ENCODE measurements at regions not wholly inside any gene's neighbourhood (a gene's known extent, or its start where the extent isn't known, plus 50 kb on each side); places are given as distances from the start of the nearest gene placed in this dataset.

GRCh38 chr22:47851586-47851985 is 1089.1 kb downstream of the TBC1D22A start:
- ATAC-seq (no peak), DNase-seq (ENCODE audit: missing footprints) (no peak)
- intact Hi-C loops (cut with DNase I) = no loop called here

GRCh38 chr22:47850644-47851151 is 1088.2 kb downstream of the TBC1D22A start:
- DNase-seq (ENCODE audit: missing footprints) = no peak
- intact Hi-C loops (cut with DNase I) = no loop called here
- ATAC-seq = no peak

GRCh38 chr22:47849576-47849975 is 1087.1 kb downstream of the TBC1D22A start:
- ATAC-seq (no peak), DNase-seq (ENCODE audit: missing footprints) (no peak)
- intact Hi-C loops (cut with DNase I) = no loop called here

GRCh38 chr22:47848184-47848920 is 1085.9 kb downstream of the TBC1D22A start:
- intact Hi-C loops (cut with DNase I) = no loop called here
- no peak for ATAC-seq
- no peak for DNase-seq (ENCODE audit: missing footprints)

GRCh38 chr22:47847131-47847890 is 1084.9 kb downstream of the TBC1D22A start:
- ATAC-seq = no peak
- intact Hi-C loops (cut with DNase I) = no loop called here
- DNase-seq (ENCODE audit: missing footprints) = no peak

- ATAC-seq (no peak), DNase-seq (ENCODE audit: missing footprints) (no peak)
- intact Hi-C loops (cut with DNase I) = no loop called here
These were observed 1083.8 kb downstream of the TBC1D22A start for GRCh38 chr22:47846206-47846605.

GRCh38 chr22:47842119-47842518 is 1079.7 kb downstream of the TBC1D22A start:
- ATAC-seq = no peak
- intact Hi-C loops (cut with DNase I) = no loop called here
- DNase-seq (ENCODE audit: missing footprints) = no peak

GRCh38 chr22:47841156-47841555 is 1078.7 kb downstream of the TBC1D22A start:
- intact Hi-C loops (cut with DNase I) = no loop called here
- DNase-seq (ENCODE audit: missing footprints) (no peak), ATAC-seq (no peak)

- no peak for DNase-seq (ENCODE audit: missing footprints)
- intact Hi-C loops (cut with DNase I) = no loop called here
- ATAC-seq = no peak
These were observed 1077.3 kb downstream of the TBC1D22A start for GRCh38 chr22:47839595-47840227.

GRCh38 chr22:47837703-47838102 is 1075.3 kb downstream of the TBC1D22A start:
- intact Hi-C loops (cut with DNase I) = no loop called here
- ATAC-seq (no peak), DNase-seq (ENCODE audit: missing footprints) (no peak)

- DNase-seq (ENCODE audit: missing footprints) (no peak), ATAC-seq (no peak)
- intact Hi-C loops (cut with DNase I) = no loop called here
These were observed 1074.5 kb downstream of the TBC1D22A start for GRCh38 chr22:47836957-47837356.

- intact Hi-C loops (cut with DNase I) = no loop called here
- no peak for ATAC-seq
- DNase-seq (ENCODE audit: missing footprints) = no peak
These were observed 1073.3 kb downstream of the TBC1D22A start for GRCh38 chr22:47835726-47836125.

GRCh38 chr22:47826016-47826415 is 1063.6 kb downstream of the TBC1D22A start:
- ATAC-seq = no peak

GRCh38 chr22:47822422-47822821 is 1060.0 kb downstream of the TBC1D22A start:
- ATAC-seq (no peak), DNase-seq (ENCODE audit: missing footprints) (no peak)
- intact Hi-C loops (cut with DNase I) = no loop called here

More at GRCh38 chr22:47826016-47826415, 1063.6 kb downstream of the TBC1D22A start:
- intact Hi-C loops (cut with DNase I) = no loop called here
- no peak for DNase-seq (ENCODE audit: missing footprints)

GRCh38 chr22:47818496-47818895 is 1056.0 kb downstream of the TBC1D22A start:
- DNase-seq (ENCODE audit: missing footprints) (no peak), ATAC-seq (no peak)
- intact Hi-C loops (cut with DNase I) = no loop called here

- intact Hi-C loops (cut with DNase I) = no loop called here
- DNase-seq (ENCODE audit: missing footprints) (no peak), ATAC-seq (no peak)
These were observed 1054.9 kb downstream of the TBC1D22A start for GRCh38 chr22:47817380-47817779.

- ATAC-seq (no peak), DNase-seq (ENCODE audit: missing footprints) (no peak)
- intact Hi-C loops (cut with DNase I) = no loop called here
These were observed 1054.4 kb downstream of the TBC1D22A start for GRCh38 chr22:47816863-47817210.

GRCh38 chr22:47816121-47816862 is 1053.8 kb downstream of the TBC1D22A start:
- no peak for DNase-seq (ENCODE audit: missing footprints)
- intact Hi-C loops (cut with DNase I) = no loop called here
- no peak for ATAC-seq

GRCh38 chr22:47814474-47814873 is 1052.0 kb downstream of the TBC1D22A start:
- DNase-seq (ENCODE audit: missing footprints) (no peak), ATAC-seq (no peak)
- intact Hi-C loops (cut with DNase I) = no loop called here

Data from Right ventricle myocardium inferior (tissue), 1 donor.